ENCODE measurements at regions not wholly inside any gene's neighbourhood (a gene's known extent, or its start where the extent isn't known, plus 50 kb on each side); places are given as distances from the start of the nearest gene placed in this dataset.
"Not testable (repeated sequence)": the region's sequence is repeated elsewhere in the genome, so short reads cannot be mapped to it uniquely, and the experiment has no call there.

- H3K4me3 ChIP-seq, result no peak overlapping the region
- no peaks in the 10 kb centered on the region for H3K27me3 ChIP-seq
- WGBS, 2 donors, result 54 to 60% methylated on average over 2 of the region's 2 CpGs
- no peak for DNase-seq
- H3K27ac ChIP-seq, result no peak overlapping the region
- intact Hi-C loops (cut with DNase I), result no loop called here
- no peaks in the 10 kb centered on the region for H3K36me3 ChIP-seq (replicated peaks in 1 of 2; ENCODE audit: insufficient read depth in 1 of 2, low read depth in 2 of 2)
- no peak for TF ChIP-seq CTCF (IDR thresholded peaks at IDR 0.05)
- no peak for TF ChIP-seq POLR2A (IDR thresholded peaks at IDR 0.05)
- no peaks in the 10 kb centered on the region for H3K4me1 ChIP-seq
- H3K9me3 ChIP-seq, result no peaks in the 10 kb centered on the region
- ATAC-seq, result no peak
Measured at GRCh38 chr7:122248472-122248871, 56.1 kb downstream of the FEZF1 start.

GRCh38 chr7:122238729-122239128, 65.8 kb downstream of the FEZF1 start:
- DNase-seq; H3K9me3 ChIP-seq; H3K27ac ChIP-seq; H3K36me3 ChIP-seq (replicated peaks in 1 of 2; ENCODE audit: insufficient read depth in 1 of 2, low read depth in 2 of 2); intact Hi-C loops (cut with DNase I); H3K4me1 ChIP-seq; H3K27me3 ChIP-seq; H3K4me3 ChIP-seq; ATAC-seq: not testable (repeated sequence)
- 86 to 87% methylated on average over 6 to 14 of the region's 14 CpGs for WGBS, 2 donors

- H3K27ac ChIP-seq; H3K4me1 ChIP-seq; DNase-seq; intact Hi-C loops (cut with DNase I); H3K27me3 ChIP-seq; H3K4me3 ChIP-seq; H3K36me3 ChIP-seq (replicated peaks in 1 of 2; ENCODE audit: insufficient read depth in 1 of 2, low read depth in 2 of 2); ATAC-seq; H3K9me3 ChIP-seq: not testable (repeated sequence)
- WGBS, 2 donors, result 94 to 95% methylated on average over 13 of the region's 13 CpGs
Measured at GRCh38 chr7:122238297-122238696, 66.3 kb downstream of the FEZF1 start.

- intact Hi-C loops (cut with DNase I), result loop anchor here (10.0 kb wide), 1 partner anchor 299 kb away; no protein-coding TSS in a partner anchor
- TF ChIP-seq CTCF (IDR thresholded peaks at IDR 0.05), result no peak
- TF ChIP-seq POLR2A (IDR thresholded peaks at IDR 0.05), result no peak
- 74 to 82% methylated on average over 3 of the region's 3 CpGs for WGBS, 2 donors
Measured at GRCh38 chr7:122225874-122226273, 78.7 kb downstream of the FEZF1 start.

GRCh38 chr7:122219253-122219865, 75.3 kb upstream of the AASS start:
- H3K9me3 ChIP-seq, result no peaks in the 10 kb centered on the region
- H3K4me3 ChIP-seq, result no peak overlapping the region
- H3K27ac ChIP-seq, result no peak overlapping the region
- H3K36me3 ChIP-seq (replicated peaks in 1 of 2; ENCODE audit: insufficient read depth in 1 of 2, low read depth in 2 of 2), result no peaks in the 10 kb centered on the region
- peaks cover 5% of the 10 kb centered on the region for H3K4me1 ChIP-seq
- no peaks in the 10 kb centered on the region for H3K27me3 ChIP-seq
- DNase-seq (no peak), ATAC-seq (no peak)
- intact Hi-C loops (cut with DNase I), result no loop called here
- no peak for TF ChIP-seq POLR2A (IDR thresholded peaks at IDR 0.05)
- peak; percentile 21 to 80 (median 73) for TF ChIP-seq CTCF (IDR thresholded peaks at IDR 0.05)

More at GRCh38 chr7:122225874-122226273, 78.7 kb downstream of the FEZF1 start:
- ATAC-seq, result no peak
- Histone ChIP-seq H3K9me3 (no peaks in the 10 kb centered on the region), H3K27me3 (no peaks in the 10 kb centered on the region), H3K4me3 (no peak overlapping the region), H3K27ac (no peak overlapping the region), H3K4me1 (no peaks in the 10 kb centered on the region), H3K36me3 (replicated peaks in 1 of 2; ENCODE audit: insufficient read depth in 1 of 2, low read depth in 2 of 2) (no peaks in the 10 kb centered on the region)
- DNase-seq, result no peak

GRCh38 chr7:122217125-122217524, 73.1 kb upstream of the AASS start:
- intact Hi-C loops (cut with DNase I), result no loop called here
- Histone ChIP-seq H3K36me3 (replicated peaks in 1 of 2; ENCODE audit: insufficient read depth in 1 of 2, low read depth in 2 of 2) (no peaks in the 10 kb centered on the region), H3K27me3 (no peaks in the 10 kb centered on the region), H3K4me3 (no peak overlapping the region), H3K27ac (no peak overlapping the region), H3K9me3 (no peaks in the 10 kb centered on the region), H3K4me1 (peaks cover 5% of the 10 kb centered on the region)
- DNase-seq (peak in 2 of 4 donors; percentile 35 to 37), ATAC-seq (peak; percentile 87)
- TF ChIP-seq CTCF (IDR thresholded peaks at IDR 0.05), result no peak
- TF ChIP-seq POLR2A (IDR thresholded peaks at IDR 0.05), result no peak
- WGBS, 2 donors, result 57 to 59% methylated on average over 3 of the region's 3 CpGs

All from body of pancreas (tissue), 4 donors.